CD4-positive, CD25-positive, alpha-beta regulatory T cell (primary cell): ENCODE measurements at regions not wholly inside any gene's neighbourhood (a gene's known extent, or its start where the extent isn't known, plus 50 kb on each side); places are given as distances from the start of the nearest gene placed in this dataset.

Experiments used
- ATAC-seq, 2 donors: fragments of 150-1000 bp; cut with Tn5 transposase; one replicate each; pipeline ENCODE4 v1.10.0; 2021; ENCODE audit warnings: low read depth in 2 of 2, moderate number of reproducible peaks in 2 of 2, moderate library complexity in 1 of 2
- DNase-seq, 3 donors: peaks; one replicate each; pipeline versions ENCODE4 v3.0.0 to v3.0.0-alpha.2; 2012 to 2022; ENCODE audit warnings: mixed read lengths in 1 of 3
- H3K27ac ChIP-seq: one replicate; pipeline ENCODE4 v1.7.0; 2013; ENCODE audit warnings: mild to moderate bottlenecking, low read length; ENCODE audit not compliant: insufficient read depth, poor library complexity, severe bottlenecking
- H3K27me3 ChIP-seq: one replicate; pipeline ENCODE4 v1.7.0; 2013; ENCODE audit warnings: low read length; ENCODE audit not compliant: control insufficient read depth, insufficient read depth
- H3K36me3 ChIP-seq: one replicate; pipeline ENCODE4 v1.7.0; 2013; ENCODE audit warnings: mild to moderate bottlenecking, low read length, moderate library complexity; ENCODE audit not compliant: control insufficient read depth, insufficient read depth
- H3K4me1 ChIP-seq: 2 replicates; pipeline ENCODE4 v1.7.0; 2013; ENCODE audit warnings: mild to moderate bottlenecking, low read length; ENCODE audit not compliant: insufficient read depth, control insufficient read depth, poor library complexity, severe bottlenecking
- H3K4me3 ChIP-seq: one replicate; pipeline ENCODE4 v1.7.0; 2013; ENCODE audit warnings: low read depth, mild to moderate bottlenecking, low read length, moderate library complexity
- H3K9me3 ChIP-seq, 2 experiments: 1 replicate in 1 of 2; 2 replicates in 1 of 2; pipeline ENCODE4 v1.7.0; 2013; ENCODE audit warnings: low read length in 2 of 2, mild to moderate bottlenecking in 1 of 2, moderate library complexity in 1 of 2; ENCODE audit not compliant: control insufficient read depth in 2 of 2
- H3K27ac Mint-ChIP-seq, 3 donors: one replicate each; pipeline ENCODE4 v1.8.0; 2020 to 2022; ENCODE audit warnings: mild to moderate bottlenecking in 3 of 3, mixed read lengths in 3 of 3, moderate library complexity in 2 of 3
- H3K27me3 Mint-ChIP-seq: one replicate; pipeline ENCODE4 v1.8.0; 2022; ENCODE audit warnings: mild to moderate bottlenecking, mixed read lengths
- H3K36me3 Mint-ChIP-seq: one replicate; pipeline ENCODE4 v1.8.0; 2020; ENCODE audit warnings: mixed read lengths
- H3K4me1 Mint-ChIP-seq, 4 donors: one replicate each; pipeline ENCODE4 v1.8.0; 2020 to 2022; ENCODE audit warnings: mixed read lengths in 4 of 4, mild to moderate bottlenecking in 1 of 4
- H3K4me3 Mint-ChIP-seq, 4 donors: one replicate each; pipeline ENCODE4 v1.8.0; 2020 to 2022; ENCODE audit warnings: mild to moderate bottlenecking in 4 of 4, mixed read lengths in 4 of 4, moderate library complexity in 3 of 4
- H3K9me3 Mint-ChIP-seq, 7 donors: one replicate each; pipeline ENCODE4 v1.8.0; 2020 to 2022; ENCODE audit warnings: mixed read lengths in 7 of 7, mild to moderate bottlenecking in 3 of 7, moderate library complexity in 2 of 7

DNA sequence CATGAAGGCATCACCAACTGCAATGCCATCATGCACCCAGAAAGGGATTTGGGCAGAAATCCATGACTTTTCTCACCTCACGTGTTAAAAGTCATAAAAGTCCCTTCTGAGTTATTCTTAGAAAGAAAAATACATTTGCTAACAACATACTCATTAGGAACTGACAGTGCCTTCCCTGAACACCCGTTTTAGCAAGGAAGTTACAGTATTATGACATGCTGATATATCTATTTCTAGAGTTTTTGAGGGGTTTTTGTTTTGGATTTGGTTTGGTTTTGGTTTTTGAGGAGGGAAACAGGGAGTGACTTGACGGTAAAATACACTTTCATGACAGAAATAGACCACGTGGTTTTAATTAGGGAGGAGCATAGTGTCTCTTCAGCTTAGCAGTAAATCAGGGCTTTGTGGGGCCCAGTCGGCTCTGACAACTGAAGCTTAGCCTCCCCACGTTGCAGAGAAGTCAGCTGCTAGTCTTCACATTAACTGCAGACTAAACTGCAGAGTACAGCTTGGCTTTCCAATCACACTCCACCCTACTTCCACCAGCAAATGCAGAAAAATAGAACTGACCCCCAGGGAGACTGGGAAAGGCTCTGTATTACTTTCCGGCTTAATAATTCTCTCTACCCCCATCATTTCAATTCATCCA lies 141.4 kb downstream of the FAM124B start:
- Histone ChIP-seq H3K36me3 (no peaks in the 10 kb centered on the region), H3K4me1 (no peaks in the 10 kb centered on the region), H3K4me3 (no peak overlapping the region), H3K27me3 (peaks cover 2% of the 10 kb centered on the region), H3K27ac (no peak overlapping the region), H3K9me3 (no peaks in the 10 kb centered on the region)
- DNase-seq = no peak
- H3K27me3 Mint-ChIP-seq = peaks cover 16% of the 10 kb centered on the region
- H3K36me3 Mint-ChIP-seq = no peaks in the 10 kb centered on the region
- peaks cover 0 to 3% (median 0%) of the 10 kb centered on the region in 7 donors for H3K9me3 Mint-ChIP-seq
- no peak overlapping the region for H3K4me3 Mint-ChIP-seq
- no peak for ATAC-seq
- H3K27ac Mint-ChIP-seq = no peak overlapping the region
- H3K4me1 Mint-ChIP-seq = no peaks in the 10 kb centered on the region

DNA sequence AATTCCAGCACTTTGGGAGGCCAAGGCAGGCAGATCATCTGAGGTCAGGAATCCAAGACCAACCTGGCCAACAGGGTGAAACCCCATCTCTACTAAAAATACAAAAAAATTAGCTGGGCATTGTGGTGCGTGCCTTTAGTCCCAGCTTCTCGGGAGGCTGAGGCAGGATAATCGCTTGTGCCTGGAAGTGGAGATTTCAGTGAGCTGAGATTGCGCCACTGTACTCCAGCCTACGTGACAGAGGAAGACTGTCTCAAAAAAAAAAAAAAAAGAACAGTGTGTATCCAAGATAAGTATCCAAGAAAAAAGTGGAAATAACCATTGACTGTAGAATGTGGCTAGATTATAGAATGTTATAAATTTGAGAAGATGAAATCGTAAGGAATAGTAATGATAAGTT lies 142.1 kb downstream of the FAM124B start:
- H3K27me3 Mint-ChIP-seq = peaks cover 14% of the 10 kb centered on the region
- peaks cover 0 to 3% (median 0%) of the 10 kb centered on the region in 7 donors for H3K9me3 Mint-ChIP-seq
- no peaks in the 10 kb centered on the region for H3K4me1 Mint-ChIP-seq
- no peaks in the 10 kb centered on the region for H3K36me3 Mint-ChIP-seq
- no peaks in the 10 kb centered on the region for H3K36me3 ChIP-seq
- H3K27ac ChIP-seq = no peak overlapping the region
- no peak for ATAC-seq
- H3K9me3 ChIP-seq = no peaks in the 10 kb centered on the region
- H3K4me3 ChIP-seq = no peak overlapping the region
- H3K27ac Mint-ChIP-seq = no peak overlapping the region
- no peak for DNase-seq
- H3K4me3 Mint-ChIP-seq = no peak overlapping the region
- no peaks in the 10 kb centered on the region for H3K4me1 ChIP-seq
- peaks cover 2% of the 10 kb centered on the region for H3K27me3 ChIP-seq

DNA sequence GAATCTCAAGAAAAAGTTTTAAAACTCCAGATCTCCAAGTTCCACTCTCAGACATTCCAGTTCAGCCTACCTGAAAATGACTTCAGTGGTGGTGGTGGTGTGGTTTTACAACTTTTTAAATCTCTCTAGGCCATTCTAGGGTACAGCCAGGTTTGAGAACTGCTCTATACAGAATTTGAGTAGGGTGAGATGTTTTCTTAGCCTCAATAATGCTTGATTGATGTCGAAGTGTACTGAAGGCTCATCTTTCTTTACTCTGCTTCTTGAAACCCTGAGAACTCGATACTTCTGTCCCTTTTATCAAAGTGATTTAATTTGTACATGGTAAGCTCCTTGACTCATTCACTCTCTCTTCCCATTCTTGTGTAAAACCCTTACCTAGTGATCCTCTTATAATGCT lies 143.8 kb downstream of the FAM124B start:
- DNase-seq (no peak), ATAC-seq (no peak)
- no peaks in the 10 kb centered on the region for H3K4me1 Mint-ChIP-seq
- no peaks in the 10 kb centered on the region for H3K9me3 ChIP-seq
- H3K9me3 Mint-ChIP-seq = peaks cover 0 to 2% (median 0%) of the 10 kb centered on the region in 7 donors
- H3K4me1 ChIP-seq = no peaks in the 10 kb centered on the region
- no peak overlapping the region for H3K27ac Mint-ChIP-seq
- H3K36me3 ChIP-seq = no peaks in the 10 kb centered on the region
- peaks cover 6% of the 10 kb centered on the region for H3K27me3 Mint-ChIP-seq
- H3K4me3 ChIP-seq = no peak overlapping the region
- H3K27me3 ChIP-seq = peaks cover 2% of the 10 kb centered on the region
- no peak overlapping the region for H3K27ac ChIP-seq
- no peaks in the 10 kb centered on the region for H3K36me3 Mint-ChIP-seq
- no peak overlapping the region for H3K4me3 Mint-ChIP-seq

DNA sequence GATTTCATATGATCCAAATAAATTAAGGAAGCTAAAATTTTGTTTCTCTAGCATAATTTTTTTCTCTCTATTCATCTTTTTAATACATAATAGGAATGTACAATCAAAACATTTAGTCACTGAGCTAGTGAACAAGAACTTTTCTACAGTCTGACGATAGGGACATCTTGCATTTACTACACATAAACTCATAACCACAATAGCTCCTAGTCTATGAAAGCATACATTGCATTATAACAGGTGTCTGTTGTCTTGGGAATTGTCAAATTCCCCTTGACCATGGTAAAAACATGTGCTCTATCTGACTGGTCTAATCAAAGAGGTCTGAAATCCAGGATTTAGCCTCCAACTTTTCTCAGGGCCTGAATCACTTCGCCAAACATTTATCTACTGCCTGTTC lies 144.8 kb downstream of the FAM124B start:
- Histone ChIP-seq H3K4me1 (no peaks in the 10 kb centered on the region), H3K9me3 (no peaks in the 10 kb centered on the region), H3K4me3 (no peak overlapping the region), H3K36me3 (no peaks in the 10 kb centered on the region), H3K27me3 (peaks cover 2% of the 10 kb centered on the region), H3K27ac (no peak overlapping the region)
- H3K4me1 Mint-ChIP-seq = no peaks in the 10 kb centered on the region
- H3K4me3 Mint-ChIP-seq = no peak overlapping the region
- H3K9me3 Mint-ChIP-seq = peaks cover 0 to 2% (median 0%) of the 10 kb centered on the region in 7 donors
- peaks cover 4% of the 10 kb centered on the region for H3K27me3 Mint-ChIP-seq
- ATAC-seq (no peak), DNase-seq (no peak)
- no peaks in the 10 kb centered on the region for H3K36me3 Mint-ChIP-seq
- no peak overlapping the region for H3K27ac Mint-ChIP-seq

DNA sequence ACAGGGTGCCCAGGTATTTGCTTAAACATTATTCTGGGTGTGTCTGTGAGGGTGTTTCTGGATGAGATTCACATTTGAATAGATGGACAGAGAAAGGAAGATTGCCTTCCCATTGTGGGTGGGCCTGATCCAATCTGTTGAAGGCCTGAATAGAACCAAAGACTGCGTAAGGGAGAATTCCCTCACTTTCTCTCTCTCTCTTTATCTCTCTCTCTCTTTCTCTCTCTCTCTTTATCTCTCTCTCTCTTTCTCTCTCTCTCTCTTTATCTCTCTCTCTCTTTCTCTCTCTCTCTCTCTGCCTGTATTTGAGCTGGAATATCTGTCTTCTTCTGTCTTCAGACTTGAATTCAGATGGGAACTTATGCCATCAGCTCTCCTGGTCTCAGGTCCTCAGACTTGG lies 148.4 kb downstream of the FAM124B start:
- Histone ChIP-seq H3K27me3 (peaks cover 2% of the 10 kb centered on the region), H3K4me3 (no peak overlapping the region), H3K36me3 (no peaks in the 10 kb centered on the region), H3K27ac (no peak overlapping the region), H3K4me1 (no peaks in the 10 kb centered on the region), H3K9me3 (no peaks in the 10 kb centered on the region)
- Mint-ChIP-seq H3K36me3 (no peaks in the 10 kb centered on the region), H3K27me3 (no peaks in the 10 kb centered on the region), H3K9me3 (peaks cover 0 to 5% (median 0%) of the 10 kb centered on the region in 7 donors), H3K4me3 (no peak overlapping the region), H3K27ac (no peak overlapping the region), H3K4me1 (no peaks in the 10 kb centered on the region)
- no peak for ATAC-seq
- no peak for DNase-seq

DNA sequence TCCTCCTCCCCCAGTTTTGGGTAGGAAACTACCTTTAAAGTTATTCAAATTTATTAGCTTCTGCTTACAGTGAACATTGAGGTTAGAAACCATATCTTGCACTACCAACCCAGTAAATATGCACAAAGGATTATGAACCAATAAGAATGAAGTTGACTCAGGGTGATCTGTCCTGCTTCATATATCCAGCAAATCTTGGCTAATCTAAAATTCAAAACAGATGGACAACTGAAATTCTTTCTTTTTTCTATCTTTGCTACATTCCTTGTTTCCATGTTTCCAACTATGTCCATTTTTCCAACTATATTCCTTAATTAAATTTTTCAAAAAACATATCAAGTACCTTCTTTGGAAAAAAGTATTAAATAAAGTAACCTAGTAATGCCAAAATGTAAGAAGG lies 149.3 kb downstream of the FAM124B start:
- Mint-ChIP-seq H3K27me3 (no peaks in the 10 kb centered on the region), H3K27ac (no peak overlapping the region), H3K9me3 (peaks cover 0 to 5% (median 0%) of the 10 kb centered on the region in 7 donors), H3K4me3 (no peak overlapping the region), H3K4me1 (no peaks in the 10 kb centered on the region), H3K36me3 (no peaks in the 10 kb centered on the region)
- Histone ChIP-seq H3K4me3 (no peak overlapping the region), H3K9me3 (no peaks in the 10 kb centered on the region), H3K36me3 (no peaks in the 10 kb centered on the region), H3K27me3 (peaks cover 2% of the 10 kb centered on the region), H3K27ac (no peak overlapping the region), H3K4me1 (no peaks in the 10 kb centered on the region)
- DNase-seq (no peak), ATAC-seq (no peak)

DNA sequence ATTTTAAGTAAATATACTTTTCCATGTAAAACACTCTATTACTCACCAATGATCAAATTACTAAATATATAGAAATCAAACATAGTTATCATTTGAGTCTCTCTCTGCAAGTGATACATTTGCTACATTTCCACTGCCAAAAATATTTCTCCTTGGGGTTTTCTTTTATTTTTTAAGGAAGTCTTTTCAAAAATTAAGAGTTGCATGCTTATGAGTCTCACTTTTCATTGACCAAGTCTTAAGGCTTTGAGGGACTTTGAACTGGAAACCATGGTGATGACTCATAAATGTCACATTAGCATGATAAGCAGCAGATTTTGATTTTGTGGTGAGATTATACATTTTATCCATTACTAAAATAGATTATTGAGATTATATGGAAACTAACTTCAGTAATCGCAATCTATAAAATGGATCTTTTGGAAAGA lies 152.9 kb downstream of the FAM124B start:
- Histone ChIP-seq H3K36me3 (no peaks in the 10 kb centered on the region), H3K27me3 (no peaks in the 10 kb centered on the region), H3K4me3 (no peak overlapping the region), H3K27ac (no peak overlapping the region), H3K4me1 (no peaks in the 10 kb centered on the region), H3K9me3 (no peaks in the 10 kb centered on the region)
- ATAC-seq (no peak), DNase-seq (no peak)
- Mint-ChIP-seq H3K4me3 (no peak overlapping the region), H3K9me3 (peaks cover 0 to 3% (median 0%) of the 10 kb centered on the region in 7 donors), H3K4me1 (no peaks in the 10 kb centered on the region), H3K27ac (no peak overlapping the region), H3K36me3 (no peaks in the 10 kb centered on the region), H3K27me3 (no peaks in the 10 kb centered on the region)

DNA sequence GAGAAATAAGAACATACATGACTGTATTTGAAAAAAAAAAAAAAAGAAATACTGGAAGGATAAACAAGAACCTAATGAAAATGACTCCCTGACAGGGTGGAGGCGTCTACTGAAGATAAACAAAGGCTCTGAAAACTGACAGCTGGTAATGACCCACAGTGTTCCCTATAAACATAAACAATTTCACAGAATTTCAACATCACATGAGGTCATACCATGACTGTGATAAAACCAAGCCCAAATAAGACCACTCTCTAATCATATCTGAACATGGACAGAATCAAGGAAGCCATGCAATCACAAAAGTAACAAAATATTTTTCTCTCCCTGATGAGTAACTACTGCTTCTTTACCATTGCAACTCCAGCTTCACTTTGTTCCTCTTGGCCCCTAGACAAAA lies 159.3 kb downstream of the FAM124B start:
- ATAC-seq (no peak), DNase-seq (no peak)
- Mint-ChIP-seq H3K36me3 (no peaks in the 10 kb centered on the region), H3K27me3 (peaks cover 5% of the 10 kb centered on the region), H3K9me3 (no peaks in the 10 kb centered on the region), H3K27ac (no peak overlapping the region), H3K4me1 (no peaks in the 10 kb centered on the region), H3K4me3 (no peak overlapping the region)
- Histone ChIP-seq H3K27me3 (peaks cover 6% of the 10 kb centered on the region), H3K9me3 (no peaks in the 10 kb centered on the region), H3K36me3 (no peaks in the 10 kb centered on the region), H3K4me1 (no peaks in the 10 kb centered on the region), H3K4me3 (no peak overlapping the region), H3K27ac (no peak overlapping the region)
